B cell (primary cell): ENCODE measurements at regions not wholly inside any gene's neighbourhood (a gene's known extent, or its start where the extent isn't known, plus 50 kb on each side); places are given as distances from the start of the nearest gene placed in this dataset.

Experiments
- ATAC-seq: fragments of 200-7000 bp; cut with Tn5 transposase; one replicate; pipeline ENCODE4 v1.10.0; 2021; ENCODE audit warnings: low read depth, mild to moderate bottlenecking, moderate number of reproducible peaks, moderate library complexity
- CTCF ChIA-PET: fragments of 350-600 bp; sonication (Branson Sonifier 250); formaldehyde crosslinking; loops from one replicate; lab custom pipeline; 2021; ENCODE audit warnings: antibody characterized with exemption, inconsistent platforms; lab: Charles Lee
- POLR2A ChIA-PET: fragments of 350-600 bp; sonication (Branson Sonifier 250); formaldehyde crosslinking; loops from one replicate; lab custom pipeline; 2021; ENCODE audit warnings: antibody characterized with exemption; lab: Charles Lee
- DNase-seq: peaks from one replicate; pipeline ENCODE4 v3.0.0; 2013
- H2AFZ ChIP-seq: 2 replicates; pipeline ENCODE4 v1.6.1; 2012; ENCODE audit warnings: mild to moderate bottlenecking, low read depth, low read length; ENCODE audit not compliant: insufficient read depth, poor library complexity, severe bottlenecking
- H3K27ac ChIP-seq, 2 donors: 1 replicate in 1 of 2; 2 replicates in 1 of 2; pipeline ENCODE4 v1.5.1; 2012 to 2013; ENCODE audit warnings: low read length in 2 of 2, mild to moderate bottlenecking in 2 of 2, moderate library complexity in 1 of 2
- H3K27me3 ChIP-seq, 4 experiments: fragments of 200-600 bp in 1 of 4; sonication (generic) in 1 of 4; replicated peaks in 1 of 4; 1 replicate in 2 of 4; 2 replicates in 2 of 4; pipeline versions ENCODE4 v1.6.1 to v1.7.0; 2013 to 2016; ENCODE audit warnings: low read length in 3 of 4, mild to moderate bottlenecking in 2 of 4, mixed read lengths in 1 of 4, moderate library complexity in 1 of 4; ENCODE audit not compliant: insufficient read depth in 4 of 4, control insufficient read depth in 3 of 4; ENCODE audit errors: control extremely low read depth in 1 of 4
- H3K36me3 ChIP-seq, 2 experiments: replicated peaks in 1 of 2; 1 replicate in 1 of 2; 2 replicates in 1 of 2; pipeline versions ENCODE4 v1.6.1 to v1.7.1; 2013; ENCODE audit warnings: low read length in 1 of 2; ENCODE audit not compliant: insufficient read depth in 2 of 2, control insufficient read depth in 1 of 2; ENCODE audit errors: control extremely low read depth in 1 of 2, extremely low read depth in 1 of 2
- H3K4me1 ChIP-seq, 2 donors: fragments of 200-600 bp in 1 of 2; sonication (generic) in 1 of 2; 1 replicate in 1 of 2; 2 replicates in 1 of 2; pipeline versions ENCODE4 v1.5.1 to v1.6.1; 2013 to 2017; ENCODE audit warnings: low read length in 2 of 2; ENCODE audit not compliant: control insufficient read depth in 2 of 2, insufficient read depth in 2 of 2
- H3K4me2 ChIP-seq: replicated peaks from 2 replicates; pipeline ENCODE3; 2012; ENCODE audit warnings: mild to moderate bottlenecking, low read depth, low read length; ENCODE audit not compliant: poor library complexity, severe bottlenecking
- H3K4me3 ChIP-seq, 5 experiments: fragments of 200-600 bp in 1 of 5; sonication (generic) in 1 of 5; 1 replicate in 3 of 5; 2 replicates in 2 of 5; pipeline versions ENCODE4 v1.5.1 to v1.7.0; 2011 to 2016; ENCODE audit warnings: low read length in 4 of 5, mild to moderate bottlenecking in 4 of 5, low read depth in 2 of 5, control low read depth in 1 of 5, moderate library complexity in 1 of 5; ENCODE audit not compliant: insufficient read depth in 1 of 5; ENCODE audit errors: control extremely low read depth in 1 of 5, extremely low read depth in 1 of 5
- H3K79me2 ChIP-seq: fragments of 200-600 bp; sonication (generic); one replicate; pipeline ENCODE4 v1.6.0; 2016; ENCODE audit warnings: low read length; ENCODE audit not compliant: control insufficient read depth, insufficient read depth
- H3K9ac ChIP-seq: fragments of 200-600 bp; sonication (generic); 2 replicates; pipeline ENCODE4 v1.6.1; 2017; ENCODE audit warnings: mild to moderate bottlenecking, low read length, moderate library complexity
- H3K9me3 ChIP-seq, 3 donors: one replicate each; pipeline versions ENCODE4 v1.6.1 to v1.7.1; 2013; ENCODE audit warnings: low read length in 2 of 3; ENCODE audit not compliant: control insufficient read depth in 2 of 3, insufficient read depth in 1 of 3; ENCODE audit errors: control extremely low read depth in 1 of 3
- H4K20me1 ChIP-seq: 2 replicates; pipeline ENCODE4 v1.6.0; 2012; ENCODE audit warnings: mild to moderate bottlenecking, low read length; ENCODE audit not compliant: insufficient read depth, control insufficient read depth, poor library complexity, severe bottlenecking
- H3K27ac Mint-ChIP-seq: one replicate; pipeline ENCODE4 v1.8.0; 2021; ENCODE audit warnings: mixed read lengths
- H3K27me3 Mint-ChIP-seq: one replicate; pipeline ENCODE4 v1.8.0; 2021; ENCODE audit warnings: mixed read lengths
- H3K4me1 Mint-ChIP-seq: one replicate; pipeline ENCODE4 v1.8.0; 2021; ENCODE audit warnings: mixed read lengths
- H3K4me3 Mint-ChIP-seq: one replicate; pipeline ENCODE4 v1.8.0; 2021; ENCODE audit warnings: mixed read lengths
- H3K9me3 Mint-ChIP-seq: one replicate; pipeline ENCODE4 v1.8.0; 2022; ENCODE audit warnings: mixed read lengths; ENCODE audit not compliant: insufficient read depth
- EZH2 ChIP-seq: IDR thresholded peaks from 2 replicates; pipeline ENCODE4 v1.6.1; 2012; ENCODE audit warnings: borderline replicate concordance, low read depth, mild to moderate bottlenecking, moderate library complexity, low read length; ENCODE audit not compliant: insufficient read depth, poor library complexity, severe bottlenecking
- WGBS: methylation state at CpG from one replicate; pipeline ENCODE4 v1.1.5; 2013; ENCODE audit warnings: missing lambda C conversion rate; ENCODE audit not compliant: insufficient coverage; 5-methylcytosine and 5-hydroxymethylcytosine counted together
- intact Hi-C: fragments of 100-400 bp; cut with micrococcal nuclease; formaldehyde crosslinking; loops from one replicate; pipeline ENCODE4 v1.10.0; 2022
- TF ChIP-seq, protein P1 (sequence below): fragments of 200-600 bp; IDR thresholded peaks from one replicate; pipeline ENCODE4 v1.8.0; 2022; ENCODE audit warnings: antibody characterized with exemption, mild to moderate bottlenecking

DNA sequence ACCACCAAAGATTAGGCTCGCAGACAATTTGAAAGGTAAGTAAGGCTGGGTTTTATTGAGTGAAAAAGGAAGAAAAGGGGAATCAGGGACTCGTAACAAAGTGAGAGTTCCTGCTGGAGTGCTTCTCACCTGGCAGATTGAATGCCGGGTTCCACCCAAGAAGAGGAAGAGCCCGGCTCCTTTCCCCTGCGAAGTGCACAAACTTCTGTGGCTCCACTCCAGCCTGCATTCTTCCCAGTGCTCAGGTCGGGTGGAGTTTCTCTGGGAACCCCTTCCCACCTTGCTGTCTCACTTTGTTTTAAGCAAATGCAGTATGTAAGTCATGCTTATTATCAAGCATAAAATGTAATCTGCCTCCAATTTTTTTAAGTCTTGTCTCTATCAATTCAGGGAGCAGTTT lies 87.1 kb upstream of the TMEM106B start:
- H3K27me3 Mint-ChIP-seq: peaks cover 10% of the 10 kb centered on the region
- no peak overlapping the region for H3K4me2 ChIP-seq
- no peak overlapping the region for H2AFZ ChIP-seq
- H3K27ac Mint-ChIP-seq: no peak overlapping the region
- WGBS: 78% methylated on average over 4 of the region's 6 CpGs
- no peak overlapping the region for H3K9ac ChIP-seq
- intact Hi-C loops: no loop called here
- H3K27me3 ChIP-seq: no peaks in the 10 kb centered on the region
- H3K79me2 ChIP-seq: no peaks in the 10 kb centered on the region
- POLR2A ChIA-PET: no interaction called here
- no peak overlapping the region for H3K27ac ChIP-seq
- no peaks in the 10 kb centered on the region for H3K4me1 ChIP-seq
- TF ChIP-seq, protein P1, sequence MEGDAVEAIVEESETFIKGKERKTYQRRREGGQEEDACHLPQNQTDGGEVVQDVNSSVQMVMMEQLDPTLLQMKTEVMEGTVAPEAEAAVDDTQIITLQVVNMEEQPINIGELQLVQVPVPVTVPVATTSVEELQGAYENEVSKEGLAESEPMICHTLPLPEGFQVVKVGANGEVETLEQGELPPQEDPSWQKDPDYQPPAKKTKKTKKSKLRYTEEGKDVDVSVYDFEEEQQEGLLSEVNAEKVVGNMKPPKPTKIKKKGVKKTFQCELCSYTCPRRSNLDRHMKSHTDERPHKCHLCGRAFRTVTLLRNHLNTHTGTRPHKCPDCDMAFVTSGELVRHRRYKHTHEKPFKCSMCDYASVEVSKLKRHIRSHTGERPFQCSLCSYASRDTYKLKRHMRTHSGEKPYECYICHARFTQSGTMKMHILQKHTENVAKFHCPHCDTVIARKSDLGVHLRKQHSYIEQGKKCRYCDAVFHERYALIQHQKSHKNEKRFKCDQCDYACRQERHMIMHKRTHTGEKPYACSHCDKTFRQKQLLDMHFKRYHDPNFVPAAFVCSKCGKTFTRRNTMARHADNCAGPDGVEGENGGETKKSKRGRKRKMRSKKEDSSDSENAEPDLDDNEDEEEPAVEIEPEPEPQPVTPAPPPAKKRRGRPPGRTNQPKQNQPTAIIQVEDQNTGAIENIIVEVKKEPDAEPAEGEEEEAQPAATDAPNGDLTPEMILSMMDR: no peak
- no peak for TF ChIP-seq EZH2
- DNase-seq: no peak
- no peak overlapping the region for H3K4me3 ChIP-seq
- CTCF ChIA-PET: no interaction called here
- no peaks in the 10 kb centered on the region for H4K20me1 ChIP-seq
- no peaks in the 10 kb centered on the region for H3K9me3 Mint-ChIP-seq
- H3K4me1 Mint-ChIP-seq: no peaks in the 10 kb centered on the region
- ATAC-seq: no peak
- no peaks in the 10 kb centered on the region for H3K36me3 ChIP-seq
- no peak overlapping the region for H3K4me3 Mint-ChIP-seq
- H3K9me3 ChIP-seq: no peaks in the 10 kb centered on the region

DNA sequence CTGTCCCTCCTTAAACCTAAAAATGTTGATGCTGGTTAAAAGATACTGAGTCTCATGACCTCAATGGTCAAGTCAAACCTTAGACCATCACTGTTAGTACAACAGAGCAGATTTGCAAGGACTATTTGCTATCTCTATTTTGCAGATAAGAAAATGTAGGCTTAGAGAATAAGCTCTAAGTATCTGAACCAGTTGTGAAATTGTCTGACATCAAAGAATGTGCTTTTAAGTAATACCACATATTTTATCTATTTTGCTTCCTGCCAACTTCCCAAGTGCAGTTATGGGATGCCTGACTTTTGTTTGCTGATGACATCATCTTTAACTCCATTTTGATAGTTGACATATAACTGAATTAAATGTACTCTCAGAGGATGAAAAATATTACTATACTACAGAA lies 83.6 kb upstream of the TMEM106B start:
- H3K4me2 ChIP-seq: no peak overlapping the region
- TF ChIP-seq, protein P1: no peak
- TF ChIP-seq EZH2: no peak
- intact Hi-C loops: no loop called here
- no peak overlapping the region for H3K27ac ChIP-seq
- ChIA-PET CTCF (no interaction called here), POLR2A (no interaction called here)
- no peaks in the 10 kb centered on the region for H4K20me1 ChIP-seq
- no peaks in the 10 kb centered on the region for H3K9me3 Mint-ChIP-seq
- no peak overlapping the region for H3K27ac Mint-ChIP-seq
- H3K4me3 ChIP-seq: no peak overlapping the region
- H3K4me1 Mint-ChIP-seq: no peaks in the 10 kb centered on the region
- DNase-seq (no peak), ATAC-seq (no peak)
- no peaks in the 10 kb centered on the region for H3K79me2 ChIP-seq
- no peak overlapping the region for H2AFZ ChIP-seq
- H3K27me3 ChIP-seq: no peaks in the 10 kb centered on the region
- no peak overlapping the region for H3K4me3 Mint-ChIP-seq
- no peak overlapping the region for H3K9ac ChIP-seq
- peaks cover 13% of the 10 kb centered on the region for H3K27me3 Mint-ChIP-seq
- no peaks in the 10 kb centered on the region for H3K9me3 ChIP-seq
- H3K36me3 ChIP-seq: no peaks in the 10 kb centered on the region
- H3K4me1 ChIP-seq: no peaks in the 10 kb centered on the region
